ENCODE measurements at regions not wholly inside any gene's neighbourhood (a gene's known extent, or its start where the extent isn't known, plus 50 kb on each side); places are given as distances from the start of the nearest gene placed in this dataset.

GRCh38 chr12:28908646-28909045 is 240.4 kb upstream of the FAR2 start:
- FAIRE-seq, result no peak
- CTCF ChIA-PET, result no interaction called here

More at GRCh38 chr12:28908646-28909045, 240.4 kb upstream of the FAR2 start:
- WGBS (ENCODE audit: insufficient coverage, insufficient replicate concordance, low lambda C conversion rate, missing lambda C conversion rate), result 0% methylated on average over 1 of the region's 1 CpG
- H3K27ac ChIP-seq (ENCODE audit: control insufficient read depth, insufficient read depth), result no peak overlapping the region
- H2AFZ ChIP-seq (ENCODE audit: control insufficient read depth, low read depth, low read length), result no peak overlapping the region
- ATAC-seq (no peak), DNase-seq (ENCODE audit: low read depth, low spot score) (no peak)
- ChIA-PET POLR2A (no interaction called here), SMC1A (ENCODE audit: uncharacterized antibody, unreplicated experiment) (no interaction called here), RAD21 (ENCODE audit: unreplicated experiment) (no interaction called here)
- H3K36me3 ChIP-seq (ENCODE audit: control insufficient read depth in 2 of 2, insufficient read depth in 2 of 2, low read length in 1 of 2), result no peaks in the 10 kb centered on the region
- in situ Hi-C loops (cut with MboI) (no loop called here), intact Hi-C loops (cut with micrococcal nuclease; ENCODE audit: unreplicated experiment) (no loop called here)
- H3K9ac ChIP-seq (ENCODE audit: control insufficient read depth, insufficient read depth, low read length), result no peak overlapping the region
- no peaks in the 10 kb centered on the region for H4K20me1 ChIP-seq (ENCODE audit: control insufficient read depth, insufficient read depth)
- no peaks in the 10 kb centered on the region for H3K79me2 ChIP-seq (ENCODE audit: control insufficient read depth, insufficient read depth, low read length)
- no TSS peak for BruUV-seq (replicated peaks)
- TF ChIP-seq IRF5 (IDR thresholded peaks at IDR 0.05; ENCODE audit: borderline replicate concordance), result no peak
- no peak for TF ChIP-seq RCOR1 (conservative IDR thresholded peaks at IDR 0.05; ENCODE audit: low read depth, low read length)
- TF ChIP-seq POLR2AphosphoS2 (IDR thresholded peaks at IDR 0.05; ENCODE audit: low read depth, low read length), result no peak
- no peak for TF ChIP-seq POLR2A (IDR thresholded peaks at IDR 0.05; ENCODE audit: low read depth, low read length)
- TF ChIP-seq SKIL (IDR thresholded peaks at IDR 0.05; ENCODE audit: low read depth, poor library complexity, severe bottlenecking), result no peak
- TF ChIP-seq CBX5 (IDR thresholded peaks at IDR 0.05; ENCODE audit: low read depth), result no peak
- no peak for TF ChIP-seq NFYB (IDR thresholded peaks at IDR 0.05; ENCODE audit: insufficient read depth, low read depth, low read length)
- no peak for TF ChIP-seq EGR1 (IDR thresholded peaks at IDR 0.05; ENCODE audit: borderline replicate concordance in 1 of 2, low read depth in 2 of 2, low read length in 2 of 2)
- TF ChIP-seq RELA (IDR thresholded peaks at IDR 0.05; ENCODE audit: borderline replicate concordance, partially characterized antibody), result no peak
- no peaks in the 10 kb centered on the region for H3K27me3 ChIP-seq (replicated peaks in 1 of 2; ENCODE audit: control insufficient read depth in 2 of 2, insufficient read depth in 2 of 2, low read length in 1 of 2)
- H3K9me3 ChIP-seq (replicated peaks; ENCODE audit: control insufficient read depth, insufficient read depth, low read length), result no peaks in the 10 kb centered on the region; the same call in 1 of the 3 replicates
- H3K4me2 ChIP-seq (ENCODE audit: control insufficient read depth, insufficient read depth), result no peak overlapping the region
- H3K4me3 ChIP-seq, result no peak overlapping the region
- H3K4me1 ChIP-seq (ENCODE audit: control insufficient read depth, insufficient read depth, low read length), result no peaks in the 10 kb centered on the region
